DMS 273 treated with DMSO at 0.1 percent for 48 hours (cell line): ENCODE measurements at regions not wholly inside any gene's neighbourhood (a gene's known extent, or its start where the extent isn't known, plus 50 kb on each side); places are given as distances from the start of the nearest gene placed in this dataset.

Experiments
- DNase-seq: peaks from one replicate; lab custom pipeline; 2025; lab: John Stamatoyannopoulos, UW

DNA sequence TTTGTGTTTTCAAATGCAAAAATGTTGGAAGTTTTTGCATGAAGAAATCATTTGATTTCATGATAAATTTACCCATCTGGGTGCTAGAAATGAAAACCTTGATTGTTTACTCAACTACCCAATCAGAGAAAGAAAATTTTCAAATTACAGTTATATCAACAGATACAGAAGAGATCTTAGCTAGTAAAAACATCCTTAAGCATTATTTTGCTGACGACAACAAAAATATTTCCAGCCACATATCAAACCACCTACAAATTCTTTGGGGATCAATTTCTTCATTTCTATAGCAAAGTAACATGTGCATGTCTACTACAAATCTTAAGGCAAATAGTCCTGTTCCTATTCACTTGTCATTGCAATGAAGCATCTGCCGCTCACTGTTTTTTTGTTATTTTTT, 530.3 kb downstream of the ZIC1 start:
- no peak for DNase-seq

DNA sequence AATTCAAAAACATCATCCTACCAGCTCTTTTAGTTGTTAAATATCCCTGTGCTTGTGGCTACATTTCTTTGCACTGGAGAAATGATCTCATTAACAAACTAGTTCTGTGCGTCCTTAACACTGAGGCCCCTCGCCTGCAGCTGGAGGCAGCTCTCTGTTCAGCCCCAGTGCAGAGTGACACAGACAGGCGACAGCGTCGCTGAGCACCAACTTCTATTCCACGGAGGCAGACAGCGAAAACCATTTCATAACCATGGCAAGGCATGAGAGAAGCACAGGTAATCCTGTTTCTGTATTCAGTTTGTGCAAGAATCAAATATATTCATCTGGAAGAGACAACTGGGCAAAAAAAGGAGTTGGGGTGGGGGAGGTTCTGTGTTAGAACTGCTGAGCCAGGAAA, 530.7 kb downstream of the ZIC1 start:
- DNase-seq: no peak

DNA sequence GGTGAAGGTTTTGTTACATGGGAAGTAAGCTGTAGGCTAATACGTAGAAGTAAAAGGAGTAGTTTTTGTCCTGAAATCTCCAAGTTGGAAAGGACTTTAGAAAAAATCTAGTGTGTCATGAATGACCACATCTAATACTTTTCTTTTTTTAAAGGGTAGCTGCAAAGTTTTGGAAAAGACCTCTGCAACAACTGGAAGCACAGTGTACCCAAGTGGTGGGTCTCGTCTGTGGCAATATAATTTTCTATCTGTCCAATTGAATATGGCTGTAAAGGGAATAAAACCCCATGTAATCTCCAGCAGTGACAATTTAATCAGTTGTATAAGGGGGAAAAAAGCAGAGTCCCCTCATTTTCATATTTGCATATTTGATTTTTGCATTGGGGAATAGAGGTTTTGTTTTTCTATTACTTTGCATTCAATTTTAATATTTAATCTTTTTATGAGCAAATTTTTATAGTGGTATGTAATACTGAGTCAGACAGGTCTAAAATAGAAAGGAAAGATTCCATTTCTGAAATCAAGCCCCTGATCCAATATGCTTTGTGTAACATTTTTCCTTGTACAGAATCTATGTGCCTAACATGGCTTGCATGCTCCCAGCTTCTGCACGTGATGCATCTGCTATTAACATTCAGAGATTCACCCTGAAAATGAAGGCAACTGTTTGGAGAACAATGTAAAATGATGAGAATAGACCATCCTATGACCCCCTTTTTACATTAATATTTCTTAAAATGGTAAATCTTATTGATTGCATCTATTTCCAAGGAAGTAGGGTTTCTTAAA, 531.4 kb downstream of the ZIC1 start:
- DNase-seq: no peak

DNA sequence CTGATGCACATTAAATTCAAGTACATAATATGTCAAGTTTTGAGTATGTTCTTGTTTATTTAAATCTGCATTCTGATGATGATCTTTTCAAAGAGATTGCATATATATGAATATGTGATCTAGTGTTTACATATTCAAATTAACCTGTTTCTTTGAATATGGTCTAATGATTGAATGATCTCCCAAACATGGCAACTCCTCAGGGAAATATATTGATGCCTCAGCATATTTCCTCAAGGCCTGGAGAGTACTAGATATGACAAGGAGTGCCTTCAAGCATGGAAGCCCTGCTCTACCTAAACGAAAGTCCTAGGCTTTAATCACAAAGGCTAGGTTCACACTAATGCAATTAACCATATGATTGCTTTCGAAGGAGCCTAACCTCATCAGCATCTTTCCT, 532.8 kb downstream of the ZIC1 start:
- no peak for DNase-seq

DNA sequence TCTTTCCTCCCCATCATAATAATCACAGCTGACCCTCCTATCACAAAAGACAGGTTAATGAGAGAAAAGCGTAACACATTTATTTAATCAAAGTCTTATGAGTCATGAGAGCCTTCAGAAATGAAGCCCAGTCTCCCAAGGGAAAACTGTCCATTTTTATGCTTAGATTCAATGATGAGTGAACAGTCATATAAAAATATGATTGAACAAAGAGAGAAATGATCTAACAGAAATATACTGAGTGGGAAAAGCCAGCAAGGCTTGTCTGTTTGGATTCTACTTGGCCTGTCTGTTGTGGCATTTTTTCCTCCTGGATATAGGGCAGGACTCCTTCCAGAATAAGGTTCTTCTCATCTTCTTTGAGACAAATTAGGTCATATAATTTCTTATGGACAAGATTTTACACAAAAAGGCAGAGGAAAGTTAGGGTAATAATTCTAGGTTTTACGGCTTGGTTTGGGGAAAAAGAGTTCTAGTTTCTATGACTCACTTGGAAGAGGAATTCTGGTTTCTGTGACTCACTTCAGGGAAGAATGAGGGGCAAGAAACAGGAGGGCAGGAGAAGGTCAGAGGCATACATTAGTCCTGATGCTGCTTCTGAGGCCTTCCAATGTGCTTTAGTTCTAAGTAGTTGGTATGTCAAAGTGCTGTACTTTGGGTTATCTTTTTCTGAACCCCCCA, 534.2 kb downstream of the ZIC1 start:
- DNase-seq: no peak

DNA sequence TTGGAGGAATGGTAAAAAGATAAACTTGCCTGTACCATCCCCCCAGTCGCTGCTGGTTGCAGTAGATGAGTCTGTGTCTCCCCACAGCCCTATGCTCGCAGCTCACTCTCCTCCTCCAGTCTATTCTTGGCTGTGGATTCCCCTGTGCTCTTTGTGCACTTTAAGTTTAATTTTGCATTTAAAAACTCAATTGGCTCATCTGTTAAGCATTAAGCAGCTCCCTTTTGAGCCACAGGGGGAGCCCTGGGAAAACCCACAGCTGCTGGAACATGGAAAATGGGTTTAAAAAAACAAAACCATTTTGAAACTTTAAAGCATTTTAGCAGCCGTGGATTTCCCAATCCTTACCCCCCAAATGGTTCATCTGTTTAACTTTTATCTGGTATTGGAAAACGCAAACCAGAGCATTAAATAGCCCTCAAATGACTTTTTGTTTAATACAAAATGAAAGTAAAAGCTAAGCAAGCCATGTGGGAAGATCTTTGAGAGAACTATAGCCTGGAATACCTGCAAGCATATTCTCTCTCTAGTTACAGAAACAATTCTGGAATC, 536.9 kb downstream of the ZIC1 start:
- no peak for DNase-seq

DNA sequence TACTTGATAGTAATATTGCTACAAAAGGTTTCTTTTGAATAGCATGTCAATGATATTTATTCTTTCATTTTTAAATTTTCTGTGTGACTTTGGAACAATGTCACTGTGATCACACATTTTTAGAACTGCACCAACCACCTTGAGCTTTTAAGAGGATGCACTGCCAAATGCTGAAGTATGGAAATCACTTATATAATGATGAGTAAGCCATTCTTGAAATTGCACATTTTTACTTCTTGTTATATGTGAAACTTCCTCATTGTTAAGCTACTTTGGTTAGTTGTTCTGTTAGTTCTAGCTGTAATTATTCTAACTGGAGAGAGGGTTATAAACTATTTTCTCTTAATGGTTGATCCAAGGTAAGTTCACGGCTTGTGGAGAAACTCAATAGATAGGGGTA, 547.5 kb downstream of the ZIC1 start:
- DNase-seq: no peak

DNA sequence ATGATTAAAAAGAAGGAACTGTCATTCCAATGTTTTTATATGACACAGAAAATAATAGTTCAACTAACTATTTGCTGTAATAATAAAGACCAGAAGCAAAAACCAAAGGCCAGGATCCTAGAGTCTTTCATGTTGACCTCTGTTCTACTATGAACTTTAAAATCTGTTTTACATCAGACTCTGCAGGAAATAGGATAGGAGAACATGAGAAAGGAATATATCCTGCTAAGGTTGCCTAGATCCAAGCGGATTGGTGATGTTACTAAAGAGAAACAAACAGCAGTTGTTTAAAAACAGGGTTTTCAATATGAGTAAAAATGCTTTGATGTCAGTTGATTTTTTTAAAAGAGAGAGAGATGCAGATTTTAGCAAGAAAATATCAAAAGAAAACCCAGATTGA, 549.6 kb downstream of the ZIC1 start:
- DNase-seq: no peak

DNA sequence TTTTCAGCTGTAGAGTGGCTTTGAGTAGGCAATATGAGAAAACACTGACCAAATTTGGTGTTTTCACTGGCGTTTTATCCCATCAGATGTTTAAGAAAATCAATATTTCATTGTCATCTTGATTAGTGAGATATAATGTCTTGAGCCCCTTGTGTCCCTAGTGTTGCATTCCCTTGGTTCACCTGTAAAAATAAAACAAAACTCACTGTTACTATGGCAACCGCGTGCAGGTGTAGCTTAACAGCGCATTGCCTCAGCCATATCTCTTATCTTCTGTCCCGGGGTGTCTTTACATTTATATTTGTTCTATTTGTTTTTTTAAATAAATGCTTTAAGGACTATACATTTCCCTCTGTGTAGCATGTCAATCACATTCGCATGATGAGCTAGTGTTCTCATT, 551.6 kb downstream of the ZIC1 start:
- DNase-seq: no peak

DNA sequence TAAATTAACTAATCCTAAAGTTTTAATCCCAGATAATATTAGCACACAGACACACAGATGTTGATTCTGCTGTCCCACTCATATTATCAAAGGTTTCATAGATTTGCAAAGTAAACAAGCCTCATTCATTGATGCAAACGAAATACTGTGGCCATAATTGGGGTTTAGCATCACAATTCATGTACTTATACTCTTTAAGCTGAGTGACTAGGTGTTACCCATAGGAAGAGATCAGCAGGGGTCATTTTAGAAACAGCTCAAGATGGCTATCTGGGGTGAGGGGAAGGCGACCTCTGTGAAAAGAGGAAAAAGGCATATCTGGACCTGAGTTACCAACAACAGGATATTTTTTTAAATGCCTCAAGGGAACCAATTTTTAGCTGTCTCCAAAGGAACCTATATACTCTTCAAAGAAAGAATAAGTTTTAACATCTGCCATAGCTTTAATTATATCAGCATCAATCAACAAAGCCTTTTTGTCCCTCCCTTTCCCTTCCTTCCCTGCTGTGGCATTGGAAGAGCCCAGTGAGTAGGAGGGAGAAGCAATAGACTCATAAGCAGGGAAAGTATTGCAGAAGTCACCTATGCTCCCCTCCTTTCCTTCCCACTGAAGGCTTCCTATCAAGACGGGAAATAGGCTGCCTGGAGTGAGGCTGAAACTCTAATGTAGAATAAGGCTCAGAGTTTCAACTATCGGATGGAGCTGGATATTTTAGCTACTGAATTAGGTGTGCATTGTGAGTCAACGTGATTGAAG, 553.4 kb downstream of the ZIC1 start:
- DNase-seq: no peak

DNA sequence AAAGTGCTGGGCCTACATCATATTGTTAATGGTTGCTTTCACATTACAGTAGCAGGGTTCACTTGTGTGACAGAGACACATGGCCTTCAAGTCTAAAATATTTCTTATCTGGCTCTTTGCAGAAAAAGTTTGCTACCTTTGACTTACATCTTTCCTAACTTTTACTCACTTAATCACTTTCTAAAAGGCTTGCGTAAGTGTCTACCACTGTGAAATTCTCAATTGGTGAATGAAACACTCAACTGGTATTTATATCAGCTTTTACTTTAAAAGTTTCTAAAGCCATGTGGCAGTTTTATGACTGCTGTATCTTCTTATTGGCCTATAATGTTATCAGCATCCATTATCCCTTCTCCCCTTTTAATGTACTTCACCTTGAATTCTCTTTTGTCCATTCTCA, 554.5 kb downstream of the ZIC1 start:
- no peak for DNase-seq

DNA sequence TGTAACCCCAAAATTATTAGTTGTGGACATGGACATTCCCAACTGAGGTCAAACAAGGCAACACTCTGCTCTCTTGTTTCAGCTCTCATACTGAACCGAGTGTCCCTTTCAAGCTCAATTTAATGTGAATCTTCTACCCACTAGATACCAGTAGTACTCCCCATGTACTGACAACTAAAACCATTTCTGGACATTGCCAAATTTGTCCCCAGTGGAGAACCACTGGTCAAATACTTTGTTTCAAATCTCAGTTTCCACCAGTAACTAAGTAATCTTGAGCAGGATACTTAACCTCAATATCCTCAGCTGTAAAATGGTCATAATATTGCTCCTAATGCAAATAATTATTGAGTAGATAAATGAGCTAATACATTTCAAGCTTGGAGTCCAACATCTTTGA, 566.0 kb downstream of the ZIC1 start:
- DNase-seq: no peak

DNA sequence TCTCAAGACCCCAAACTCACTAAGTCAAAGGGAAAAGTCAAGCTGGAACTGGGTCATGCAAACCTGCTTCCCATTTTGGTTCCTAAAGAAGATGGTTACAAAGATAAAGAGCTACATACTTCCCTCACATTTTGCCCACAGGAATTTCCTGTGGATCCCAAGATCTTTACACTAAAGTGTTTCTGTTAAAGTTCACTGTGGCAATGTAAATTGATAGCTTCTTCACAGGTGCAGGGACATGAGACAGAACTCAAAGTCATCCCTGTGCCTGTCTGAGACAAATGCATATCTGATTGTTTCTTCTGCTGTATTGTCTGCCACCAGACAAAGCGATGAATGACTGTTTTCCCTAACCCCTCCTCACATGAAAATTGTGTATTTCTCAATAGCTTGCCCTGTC, 567.8 kb downstream of the ZIC1 start:
- DNase-seq: no peak

DNA sequence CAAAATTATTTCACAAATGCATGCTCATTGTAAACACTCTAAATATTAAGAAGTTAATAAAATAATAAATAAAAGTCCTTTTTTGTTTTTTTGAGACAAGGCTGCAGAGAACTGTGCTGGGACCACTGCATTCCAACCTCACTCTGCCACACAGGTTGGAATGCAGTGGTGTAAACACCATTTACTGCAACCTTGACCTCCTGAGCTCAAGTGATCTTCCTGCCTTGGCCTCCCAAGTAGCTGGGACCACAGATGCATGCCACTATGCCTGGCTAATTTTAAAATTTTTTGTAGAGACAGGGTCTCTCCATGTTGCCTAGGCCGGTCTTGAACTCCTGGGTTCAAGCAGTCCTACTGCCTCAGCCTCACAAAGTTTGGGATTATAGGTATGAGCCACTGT, 578.4 kb downstream of the ZIC1 start:
- DNase-seq: no peak

DNA sequence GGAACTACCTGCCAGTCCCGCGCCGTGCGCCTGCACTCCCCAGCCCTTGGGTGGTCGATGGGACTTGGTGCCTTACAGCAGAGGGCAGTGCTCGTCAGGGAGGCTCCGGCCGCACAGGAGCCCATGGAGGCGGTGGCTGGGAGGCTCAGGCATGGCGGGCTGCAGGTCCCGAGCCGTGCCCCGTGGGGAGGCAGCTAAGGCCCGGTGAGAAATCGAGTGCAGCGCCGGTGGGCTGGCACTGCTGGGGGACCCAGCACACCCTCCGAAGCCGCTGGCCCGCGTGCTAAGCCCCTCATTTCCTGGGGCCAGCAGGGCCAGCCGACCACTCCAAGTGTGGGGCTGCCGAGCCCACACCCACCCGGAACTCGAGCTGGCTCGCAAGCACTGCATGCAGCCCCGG, 580.2 kb downstream of the ZIC1 start:
- no peak for DNase-seq

DNA sequence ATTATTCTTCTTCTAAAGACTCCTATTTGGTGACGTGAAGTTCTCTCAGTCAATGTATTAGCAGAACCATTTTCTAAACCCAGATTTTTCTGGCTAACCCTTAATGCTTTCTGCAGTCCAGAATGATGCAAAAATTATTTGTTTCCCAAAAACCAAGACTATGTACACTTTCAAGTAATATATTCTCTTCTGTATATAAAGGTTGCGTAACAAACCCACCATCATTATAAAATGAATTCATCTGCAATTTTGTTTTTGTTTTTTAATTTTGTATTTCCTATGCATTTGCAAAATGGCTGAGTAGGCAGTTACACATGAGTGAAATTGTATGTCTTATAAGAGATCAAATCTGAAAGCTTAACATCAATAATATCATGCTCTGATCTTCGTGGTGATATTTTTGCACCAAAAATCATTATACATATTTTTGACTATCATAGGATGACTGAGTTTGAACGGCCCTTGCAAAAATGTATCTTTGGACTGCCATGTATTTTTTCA, 593.6 kb downstream of the ZIC1 start:
- no peak for DNase-seq

DNA sequence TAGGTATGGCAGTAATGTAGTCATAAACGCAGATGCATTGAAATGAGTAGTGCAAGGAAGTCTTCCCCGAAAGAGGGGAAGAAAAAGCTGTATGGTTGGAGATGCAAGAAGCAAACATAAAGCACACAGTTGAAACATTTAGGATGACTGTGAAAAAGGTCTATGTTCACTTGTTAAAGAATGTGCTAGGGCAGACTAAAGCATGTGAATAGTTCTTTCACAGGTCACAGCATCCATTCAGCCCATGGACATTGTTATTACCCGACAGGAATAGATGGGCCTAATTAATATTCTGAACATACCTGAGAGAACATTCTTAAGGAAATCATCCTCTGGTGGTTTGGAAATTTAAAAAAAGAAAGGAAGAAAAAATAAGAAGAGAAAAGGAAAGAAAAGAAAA, 595.2 kb downstream of the ZIC1 start:
- DNase-seq: no peak

DNA sequence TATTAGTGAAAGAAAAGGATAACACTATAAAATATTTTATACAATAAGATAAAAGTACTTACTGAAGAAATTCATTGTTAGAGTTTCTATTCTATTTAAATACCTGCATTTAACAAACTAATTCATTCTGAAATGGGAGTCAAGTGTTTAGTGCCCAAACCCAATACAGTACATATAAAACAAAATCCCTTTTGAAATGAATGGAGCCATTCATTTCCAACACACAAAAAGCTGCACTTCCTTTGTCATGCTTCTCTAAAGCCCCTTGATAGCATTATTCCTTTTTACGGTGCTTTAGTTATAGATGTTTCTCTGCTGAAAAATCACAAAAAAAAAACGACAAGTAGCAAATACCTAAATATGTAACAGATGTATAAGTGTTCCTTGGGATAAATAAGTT, 596.3 kb downstream of the ZIC1 start:
- no peak for DNase-seq

DNA sequence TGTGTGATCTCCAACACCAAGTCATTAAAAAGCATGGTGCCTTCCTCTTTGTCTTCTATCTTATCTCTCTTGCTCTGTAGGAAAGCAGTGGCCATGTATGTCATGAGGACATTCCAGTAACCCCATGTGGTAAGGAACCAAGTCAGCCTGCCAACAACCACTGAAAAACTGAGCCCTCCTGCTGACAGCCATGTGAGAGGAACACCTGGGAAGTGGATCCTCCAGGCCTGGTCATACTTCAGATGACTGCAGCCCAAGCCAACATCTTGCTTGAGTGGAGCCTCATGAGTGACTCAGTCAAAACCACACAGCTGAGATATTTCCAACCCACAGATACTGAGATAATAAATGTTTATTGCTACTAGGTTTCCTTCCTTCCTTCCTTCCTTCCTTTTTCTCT, 597.3 kb downstream of the ZIC1 start:
- no peak for DNase-seq

DNA sequence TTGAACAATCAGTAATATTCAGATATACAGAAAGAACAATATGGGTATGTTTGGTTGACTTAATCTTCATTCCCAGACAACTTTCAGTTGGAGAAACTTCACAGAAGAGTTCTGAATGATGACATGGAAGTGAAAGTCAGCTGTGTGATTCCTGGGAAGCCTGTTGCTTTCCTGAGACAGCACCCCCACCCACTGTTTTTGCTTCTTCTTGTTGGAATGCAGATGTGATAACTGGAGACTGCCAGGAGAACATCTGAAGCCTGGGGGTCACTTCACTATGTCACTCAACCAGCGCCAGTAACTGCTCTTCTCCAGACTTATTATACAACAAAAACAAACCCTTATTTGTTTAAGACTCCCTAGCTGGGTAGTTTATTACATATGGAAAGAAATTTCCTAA, 599.4 kb downstream of the ZIC1 start:
- no peak for DNase-seq

DNA sequence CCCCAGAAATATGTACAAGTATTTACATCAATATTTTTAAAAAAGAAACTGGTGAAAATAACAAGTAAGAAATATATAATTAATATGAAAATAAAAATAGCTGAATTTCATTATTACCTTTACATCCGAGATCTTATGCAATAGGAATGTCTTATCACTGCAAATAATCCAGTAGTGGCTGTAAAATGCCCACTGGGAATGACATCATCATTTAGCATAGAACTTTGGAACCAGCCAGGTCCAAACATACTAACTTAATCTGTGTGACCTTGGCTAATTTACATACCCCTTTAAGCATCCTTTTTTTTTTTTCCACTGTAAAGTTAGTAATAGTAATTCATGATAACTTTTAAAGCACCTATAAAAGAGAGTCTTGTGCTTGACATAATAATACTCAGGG, 611.7 kb downstream of the ZIC1 start:
- DNase-seq: no peak

DNA sequence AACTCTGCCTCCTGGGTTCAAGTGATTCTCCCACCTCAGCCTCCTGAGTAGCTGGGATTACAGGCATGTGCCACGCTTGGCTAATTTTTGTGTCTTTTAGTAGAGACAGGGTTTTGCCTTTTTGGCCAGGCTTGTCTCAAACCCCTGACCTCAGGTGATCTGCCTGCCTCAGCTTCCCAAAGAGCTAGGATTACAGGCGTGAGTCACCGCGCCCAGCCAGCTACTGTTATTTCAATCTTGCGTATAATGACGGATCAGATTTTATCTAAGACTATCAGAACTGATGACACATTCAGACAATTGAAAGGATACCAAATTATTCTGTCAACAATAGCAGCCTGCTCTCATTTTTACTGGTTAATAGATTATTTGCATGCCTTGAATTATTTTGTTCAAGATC, 612.2 kb downstream of the ZIC1 start:
- no peak for DNase-seq

DNA sequence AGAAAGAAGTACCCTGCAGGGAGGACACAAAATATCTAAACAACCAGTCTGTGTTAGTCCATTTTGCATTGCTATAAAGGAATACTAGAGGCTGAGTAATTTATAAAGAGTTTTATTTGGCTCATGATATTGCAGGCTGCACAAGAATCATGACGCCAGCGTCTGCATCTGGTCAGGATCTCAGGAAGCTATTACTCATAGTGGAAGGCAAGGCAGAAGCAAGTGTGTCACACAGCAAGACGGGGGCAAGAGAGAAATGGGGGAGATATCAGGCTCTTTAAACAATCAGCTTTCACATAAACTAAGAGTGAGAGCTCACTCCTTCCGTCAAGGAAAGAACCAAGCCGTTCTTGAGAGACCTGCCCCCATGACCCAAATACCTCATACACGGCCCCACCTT, 614.8 kb downstream of the ZIC1 start:
- no peak for DNase-seq
